HCT116 (cell line): ENCODE measurements at regions not wholly inside any gene's neighbourhood (a gene's known extent, or its start where the extent isn't known, plus 50 kb on each side); places are given as distances from the start of the nearest gene placed in this dataset.

ENCODE experiments used
- ATAC-seq: fragments of 200-7000 bp; cut with Tn5 transposase; 2 replicates; pipeline ENCODE4 v1.9.1; 2020; ENCODE audit warnings: mild to moderate bottlenecking, moderate library complexity
- BruUV-seq: library from RNA; stranded (reverse); fragments of 400-500 nt; replicated peaks from 2 replicates; lab custom pipeline; 2021; lab: Mats Ljungman, UMichigan
- CTCF ChIA-PET: fragments of 300-600 bp; sonication (Branson Sonifier 250); formaldehyde crosslinking; loops from one replicate; lab custom pipeline; 2021; ENCODE audit warnings: antibody characterized with exemption; lab: Charles Lee
- POLR2A ChIA-PET: fragments of 300-600, 350-600 bp; sonication (Branson Sonifier 250); formaldehyde crosslinking; loops from one replicate; lab custom pipeline; 2021; ENCODE audit warnings: antibody characterized with exemption; lab: Charles Lee
- RAD21 ChIA-PET, 2 experiments: fragments of 300-600 bp; sonication (Branson Sonifier 250); formaldehyde crosslinking; loops; one replicate each; lab custom pipeline; 2023; ENCODE audit warnings: low total read pairs in 2 of 2; ENCODE audit not compliant: uncharacterized antibody in 2 of 2, unreplicated experiment in 2 of 2, low non-redundant PET in 1 of 2; lab: Charles Lee
- DNase-seq: peaks from one replicate; pipeline ENCODE4 v3.0.0-alpha.2; 2010; ENCODE audit warnings: low read depth, low spot score
- H2AFZ ChIP-seq: fragments of 200-600 bp; shearing (Covaris generic), sonication (generic); 2 replicates; pipeline ENCODE4 v1.6.1; 2017; ENCODE audit warnings: low read depth, mixed run types, mixed read lengths, antibody characterized with exemption, low read length; ENCODE audit not compliant: poor library complexity, severe bottlenecking
- H3K27ac ChIP-seq: 2 replicates; pipeline ENCODE4 v1.5.1; 2012; ENCODE audit warnings: low read depth, low read length
- H3K27me3 ChIP-seq: fragments of 200-600 bp; sonication (generic); 2 replicates; pipeline ENCODE4 v1.6.1; 2016; ENCODE audit warnings: mixed run types, low read length, mixed read lengths; ENCODE audit not compliant: insufficient read depth
- H3K36me3 ChIP-seq, 2 experiments: fragments of 200-500 bp in 1 of 2; fragments of 200-600 bp in 1 of 2; sonication (Bioruptor generic) in 1 of 2; sonication (generic) in 1 of 2; 2 replicates each; pipeline versions ENCODE4 v1.5.1 to v1.6.1; 2014 to 2016; ENCODE audit warnings: low read length in 2 of 2, inconsistent platforms in 1 of 2, mixed read lengths in 1 of 2, mixed run types in 1 of 2; ENCODE audit not compliant: insufficient read depth in 2 of 2, control insufficient read depth in 1 of 2
- H3K4me1 ChIP-seq, 2 experiments: fragments of 200-600 bp in 1 of 2; sonication (generic) in 1 of 2; 2 replicates each; pipeline versions ENCODE4 v1.5.1 to v1.6.1; 2012 to 2017; ENCODE audit warnings: low read length in 2 of 2, inconsistent platforms in 1 of 2, mild to moderate bottlenecking in 1 of 2, mixed read lengths in 1 of 2, mixed run types in 1 of 2, moderate library complexity in 1 of 2; ENCODE audit not compliant: insufficient read depth in 2 of 2, control insufficient read depth in 1 of 2
- H3K4me2 ChIP-seq: fragments of 200-600 bp; sonication (generic); 2 replicates; pipeline ENCODE4 v1.6.1; 2017; ENCODE audit warnings: mixed run types, low read length, mixed read lengths
- H3K4me3 ChIP-seq, 2 experiments: fragments of 200-600 bp in 1 of 2; sonication (generic) in 1 of 2; replicated peaks in 1 of 2; 2 replicates each; pipeline ENCODE4 v1.5.1; 2011 to 2016; ENCODE audit warnings: low read length in 2 of 2, control low read depth in 1 of 2, low read depth in 1 of 2, mild to moderate bottlenecking in 1 of 2, mixed read lengths in 1 of 2, mixed run types in 1 of 2
- H3K79me2 ChIP-seq: fragments of 200-600 bp; sonication (generic); 2 replicates; pipeline ENCODE4 v1.6.1; 2017; ENCODE audit warnings: mild to moderate bottlenecking, mixed run types, low read length, moderate library complexity, mixed read lengths; ENCODE audit not compliant: insufficient read depth
- H3K9ac ChIP-seq: fragments of 200-600 bp; sonication (generic); 2 replicates; pipeline ENCODE4 v1.6.1; 2016; ENCODE audit warnings: low read length, mixed read lengths
- H3K9me2 ChIP-seq: fragments of 200-600 bp; sonication (generic), shearing (Covaris generic); 2 replicates; pipeline ENCODE4 v1.6.1; 2017; ENCODE audit warnings: mixed run types, mild to moderate bottlenecking, moderate library complexity; ENCODE audit not compliant: insufficient read depth
- H3K9me3 ChIP-seq, 2 experiments: fragments of 200-500 bp in 1 of 2; fragments of 200-600 bp in 1 of 2; sonication (Bioruptor generic) in 1 of 2; sonication (generic) in 1 of 2; 2 replicates each; pipeline ENCODE4 v1.6.1; 2014 to 2017; ENCODE audit warnings: low read length in 2 of 2, mixed read lengths in 2 of 2, inconsistent platforms in 1 of 2, low read depth in 1 of 2, mild to moderate bottlenecking in 1 of 2, mixed run types in 1 of 2, moderate library complexity in 1 of 2; ENCODE audit not compliant: control insufficient read depth in 1 of 2, insufficient read depth in 1 of 2
- H4K20me1 ChIP-seq: fragments of 200-600 bp; sonication (generic), shearing (Covaris generic); 2 replicates; pipeline ENCODE4 v1.6.1; 2017; ENCODE audit warnings: mixed run types, mild to moderate bottlenecking, moderate library complexity; ENCODE audit not compliant: insufficient read depth
- ATF3 ChIP-seq: IDR thresholded peaks from 2 replicates; pipeline ENCODE4 v1.6.1; 2012
- CTCF ChIP-seq, 3 experiments: fragments of 200-600 bp in 1 of 3; sonication (generic) in 1 of 3; IDR thresholded peaks in 2 of 3; conservative IDR thresholded peaks in 1 of 3; 2 replicates each; pipeline ENCODE4 v1.5.1; 2012 to 2017; ENCODE audit warnings: low read depth in 2 of 3, low read length in 2 of 3, antibody characterized with exemption in 1 of 3, borderline replicate concordance in 1 of 3, control low read depth in 1 of 3, mild to moderate bottlenecking in 1 of 3, mixed read lengths in 1 of 3, mixed run types in 1 of 3, moderate library complexity in 1 of 3; ENCODE audit not compliant: insufficient read depth in 1 of 3
- EGR1 ChIP-seq: IDR thresholded peaks from 2 replicates; pipeline ENCODE4 v1.6.1; 2012; ENCODE audit warnings: low read depth
- ELF1 ChIP-seq: IDR thresholded peaks from 2 replicates; pipeline ENCODE4 v1.6.1; 2012; ENCODE audit warnings: low read depth, borderline replicate concordance
- EZH2 ChIP-seq: fragments of 200-600 bp; sonication (generic); IDR thresholded peaks from 2 replicates; pipeline ENCODE4 v1.6.1; 2017; ENCODE audit warnings: antibody characterized with exemption, mixed run types
- FOSL1 ChIP-seq: IDR thresholded peaks from 2 replicates; pipeline ENCODE4 v1.6.1; 2012; ENCODE audit warnings: low read depth
- JUND ChIP-seq: IDR thresholded peaks from 2 replicates; pipeline ENCODE4 v1.6.1; 2012
- RAD21 ChIP-seq: IDR thresholded peaks from 2 replicates; pipeline ENCODE4 v1.6.1; 2012; ENCODE audit warnings: low read depth, mild to moderate bottlenecking
- REST ChIP-seq: IDR thresholded peaks from 2 replicates; pipeline ENCODE4 v1.6.1; 2012; ENCODE audit warnings: low read depth
- SIN3A ChIP-seq: IDR thresholded peaks from 2 replicates; pipeline ENCODE4 v1.6.1; 2012; ENCODE audit warnings: low read depth
- YY1 ChIP-seq: IDR thresholded peaks from 2 replicates; pipeline ENCODE4 v1.6.1; 2011; ENCODE audit warnings: low read length, low read depth, moderate library complexity, mild to moderate bottlenecking; ENCODE audit not compliant: insufficient replicate concordance; ENCODE audit errors: extremely low read depth
- intact Hi-C: fragments of 100-400 bp; cut with micrococcal nuclease; formaldehyde crosslinking; loops from 2 replicates; pipeline ENCODE4 v1.10.0; 2022

GRCh38 chr20:47951521-47951971, 166.3 kb upstream of the SULF2 start:
- no peaks in the 10 kb centered on the region for H3K9me3 ChIP-seq
- no peak overlapping the region for H3K4me3 ChIP-seq
- BruUV-seq = no TSS peak
- TF ChIP-seq YY1 (no peak), EZH2 (no peak), ELF1 (no peak), ATF3 (no peak), EGR1 (no peak), JUND (no peak), FOSL1 (no peak), CTCF (IDR thresholded peaks at IDR 0.05 in 2 of 3, conservative IDR thresholded peaks at IDR 0.05 in 1 of 3; ENCODE audit: borderline replicate concordance in 1 of 3, insufficient read depth in 1 of 3, low read depth in 2 of 3, low read length in 2 of 3) (no peak), RAD21 (no peak), REST (no peak), SIN3A (no peak)
- TF ChIP-seq, all 23 proteins: peak for 0
- POLR2A ChIA-PET = no interaction called here
- RAD21 ChIA-PET = no interaction called here
- DNase-seq (no peak), ATAC-seq (no peak)
- no peak overlapping the region for H3K4me2 ChIP-seq
- H3K27ac ChIP-seq = no peak overlapping the region
- H3K9me2 ChIP-seq = no peaks in the 10 kb centered on the region
- H3K27me3 ChIP-seq = no peaks in the 10 kb centered on the region
- H3K4me1 ChIP-seq = peaks cover 0 to 3% of the 10 kb centered on the region in 2 experiments; a peak in 1 of 4 replicates
- no peaks in the 10 kb centered on the region for H3K79me2 ChIP-seq
- no peaks in the 10 kb centered on the region for H3K36me3 ChIP-seq
- intact Hi-C loops = no loop called here
- no peak overlapping the region for H3K9ac ChIP-seq
- no peak overlapping the region for H2AFZ ChIP-seq
- no peaks in the 10 kb centered on the region for H4K20me1 ChIP-seq
- CTCF ChIA-PET = no interaction called here
